Occipital lobe (tissue), 1 donor: ENCODE measurements at regions not wholly inside any gene's neighbourhood (a gene's known extent, or its start where the extent isn't known, plus 50 kb on each side); places are given as distances from the start of the nearest gene placed in this dataset.

Experiments used
- DNase-seq: peaks from one replicate; lab custom pipeline; 2025; lab: John Stamatoyannopoulos, UW

- DNase-seq: no peak
Measured at GRCh38 chr11:15871904-15872626, 484.3 kb downstream of the SOX6 start.

- DNase-seq: no peak
Measured at GRCh38 chr11:15873501-15873900, 482.8 kb downstream of the SOX6 start.

- no peak for DNase-seq
Measured at GRCh38 chr11:15874704-15875103, 481.6 kb downstream of the SOX6 start.

- DNase-seq: no peak
Measured at GRCh38 chr11:15875393-15875792, 481.0 kb downstream of the SOX6 start.

GRCh38 chr11:15875943-15876342, 480.4 kb downstream of the SOX6 start:
- DNase-seq: no peak

- no peak for DNase-seq
Measured at GRCh38 chr11:15878756-15879155, 477.6 kb downstream of the SOX6 start.

GRCh38 chr11:15880291-15880690, 476.1 kb downstream of the SOX6 start:
- DNase-seq: no peak

- no peak for DNase-seq
Measured at GRCh38 chr11:15882876-15883454, 473.4 kb downstream of the SOX6 start.

- DNase-seq: no peak
Measured at GRCh38 chr11:15883455-15883920, 472.9 kb downstream of the SOX6 start.

- DNase-seq: no peak
Measured at GRCh38 chr11:15884141-15884540, 472.2 kb downstream of the SOX6 start.

GRCh38 chr11:15884777-15885540, 471.4 kb downstream of the SOX6 start:
- no peak for DNase-seq

- DNase-seq: no peak
Measured at GRCh38 chr11:15885854-15886253, 470.5 kb downstream of the SOX6 start.

- no peak for DNase-seq
Measured at GRCh38 chr11:15886299-15886698, 470.0 kb downstream of the SOX6 start.

- DNase-seq: no peak
Measured at GRCh38 chr11:15886866-15887265, 469.5 kb downstream of the SOX6 start.

- no peak for DNase-seq
Measured at GRCh38 chr11:15888556-15889345, 467.6 kb downstream of the SOX6 start.

- no peak for DNase-seq
Measured at GRCh38 chr11:15889363-15890030, 466.8 kb downstream of the SOX6 start.

GRCh38 chr11:15890031-15890713, 466.2 kb downstream of the SOX6 start:
- no peak for DNase-seq

- DNase-seq: no peak
Measured at GRCh38 chr11:15893080-15893492, 463.3 kb downstream of the SOX6 start.

- no peak for DNase-seq
Measured at GRCh38 chr11:15896026-15896425, 460.3 kb downstream of the SOX6 start.

GRCh38 chr11:15896530-15896929, 459.8 kb downstream of the SOX6 start:
- no peak for DNase-seq
